DOHH2 (cell line): ENCODE measurements at regions not wholly inside any gene's neighbourhood (a gene's known extent, or its start where the extent isn't known, plus 50 kb on each side); places are given as distances from the start of the nearest gene placed in this dataset.

Experiments used
- H3F3A ChIP-seq: fragments of 200-600 bp; sonication (generic), shearing (Covaris generic); 2 replicates; pipeline ENCODE4 v1.6.0; 2016; ENCODE audit warnings: antibody characterized with exemption, mild to moderate bottlenecking; ENCODE audit not compliant: control insufficient read depth, insufficient read depth
- H3K27ac ChIP-seq: fragments of 200-600 bp; sonication (generic); 2 replicates; pipeline ENCODE4 v1.5.1; 2014; ENCODE audit warnings: low read depth, mild to moderate bottlenecking, low read length, moderate library complexity
- H3K27me3 ChIP-seq: fragments of 200-600 bp; sonication (generic); 2 replicates; pipeline ENCODE4 v1.6.1; 2014; ENCODE audit warnings: mild to moderate bottlenecking, low read length, mixed read lengths; ENCODE audit not compliant: control insufficient read depth
- H3K36me3 ChIP-seq: fragments of 200-600 bp; sonication (generic); 2 replicates; pipeline ENCODE4 v1.6.1; 2014; ENCODE audit warnings: mild to moderate bottlenecking, low read length, moderate library complexity, mixed read lengths; ENCODE audit not compliant: control insufficient read depth
- H3K4me1 ChIP-seq: fragments of 200-600 bp; sonication (generic); 2 replicates; pipeline ENCODE4 v1.6.1; 2014; ENCODE audit warnings: mild to moderate bottlenecking, low read length, mixed read lengths; ENCODE audit not compliant: control insufficient read depth
- H3K4me2 ChIP-seq: fragments of 200-600 bp; sonication (generic); 2 replicates; pipeline ENCODE4 v1.6.0; 2014; ENCODE audit warnings: mild to moderate bottlenecking, low read length, moderate library complexity
- H3K4me3 ChIP-seq: fragments of 200-600 bp; sonication (generic); 2 replicates; pipeline ENCODE4 v1.5.1; 2014; ENCODE audit warnings: mild to moderate bottlenecking, low read length, mixed read lengths
- H3K79me2 ChIP-seq: fragments of 200-600 bp; sonication (generic); 2 replicates; pipeline ENCODE4 v1.6.1; 2014; ENCODE audit warnings: mild to moderate bottlenecking, low read length, mixed read lengths; ENCODE audit not compliant: control insufficient read depth
- H3K9me2 ChIP-seq: fragments of 200-600 bp; sonication (generic); replicated peaks from 2 replicates; pipeline ENCODE4 v1.6.1; 2014; ENCODE audit warnings: mild to moderate bottlenecking, low read length, mixed read lengths; ENCODE audit not compliant: control insufficient read depth
- H3K9me3 ChIP-seq: fragments of 200-600 bp; sonication (generic); 2 replicates; pipeline ENCODE4 v1.6.1; 2014; ENCODE audit warnings: antibody characterized with exemption, low read length, mixed read lengths; ENCODE audit not compliant: control insufficient read depth, insufficient read depth
- H4K20me1 ChIP-seq: fragments of 200-600 bp; sonication (generic); 2 replicates; pipeline ENCODE4 v1.6.0; 2014; ENCODE audit warnings: low read depth, mild to moderate bottlenecking, antibody characterized with exemption, low read length, moderate library complexity; ENCODE audit not compliant: control insufficient read depth, insufficient read depth
- CTCF ChIP-seq: fragments of 200-600 bp; sonication (generic); IDR thresholded peaks from one replicate; pipeline ENCODE4 v1.5.1; 2014; ENCODE audit warnings: antibody characterized with exemption, mild to moderate bottlenecking, low read depth, low read length; ENCODE audit not compliant: poor library complexity, severe bottlenecking
- EZH2phosphoT487 ChIP-seq: fragments of 200-600 bp; sonication (generic); IDR thresholded peaks from 2 replicates; pipeline ENCODE4 v1.6.1; 2017; ENCODE audit warnings: borderline replicate concordance, mild to moderate bottlenecking, antibody characterized with exemption, low read length, moderate library complexity, mixed read lengths

GRCh38 chr2:221973902-221974301 lies 324.9 kb downstream of the PAX3 start:
- no peaks in the 10 kb centered on the region for H3K36me3 ChIP-seq
- H4K20me1 ChIP-seq = no peaks in the 10 kb centered on the region
- H3K9me3 ChIP-seq = no peaks in the 10 kb centered on the region
- TF ChIP-seq CTCF (no peak), EZH2phosphoT487 (no peak)
- no peaks in the 10 kb centered on the region for H3K27me3 ChIP-seq
- H3K27ac ChIP-seq = no peak overlapping the region
- H3K4me1 ChIP-seq = no peaks in the 10 kb centered on the region
- no peaks in the 10 kb centered on the region for H3F3A ChIP-seq
- H3K4me3 ChIP-seq = no peak overlapping the region
- H3K4me2 ChIP-seq = no peak overlapping the region
- H3K9me2 ChIP-seq = no peaks in the 10 kb centered on the region
- no peaks in the 10 kb centered on the region for H3K79me2 ChIP-seq

GRCh38 chr2:221973502-221973901 lies 325.3 kb downstream of the PAX3 start:
- H3K9me2 ChIP-seq = no peaks in the 10 kb centered on the region
- no peaks in the 10 kb centered on the region for H3K4me1 ChIP-seq
- H4K20me1 ChIP-seq = no peaks in the 10 kb centered on the region
- H3K4me2 ChIP-seq = no peak overlapping the region
- H3K27me3 ChIP-seq = no peaks in the 10 kb centered on the region
- H3F3A ChIP-seq = no peaks in the 10 kb centered on the region
- no peak overlapping the region for H3K27ac ChIP-seq
- H3K79me2 ChIP-seq = no peaks in the 10 kb centered on the region
- TF ChIP-seq CTCF (no peak), EZH2phosphoT487 (no peak)
- H3K9me3 ChIP-seq = no peaks in the 10 kb centered on the region
- H3K36me3 ChIP-seq = no peaks in the 10 kb centered on the region
- no peak overlapping the region for H3K4me3 ChIP-seq

GRCh38 chr2:221972813-221973478 lies 325.9 kb downstream of the PAX3 start:
- Histone ChIP-seq H3K9me3 (no peaks in the 10 kb centered on the region), H3K9me2 (no peaks in the 10 kb centered on the region), H3K27me3 (no peaks in the 10 kb centered on the region), H3F3A (no peaks in the 10 kb centered on the region), H3K4me2 (no peak overlapping the region), H3K27ac (no peak overlapping the region), H3K4me3 (no peak overlapping the region), H4K20me1 (no peaks in the 10 kb centered on the region), H3K36me3 (no peaks in the 10 kb centered on the region), H3K4me1 (no peaks in the 10 kb centered on the region), H3K79me2 (no peaks in the 10 kb centered on the region)
- no peak for TF ChIP-seq EZH2phosphoT487
- no peak for TF ChIP-seq CTCF

DNA sequence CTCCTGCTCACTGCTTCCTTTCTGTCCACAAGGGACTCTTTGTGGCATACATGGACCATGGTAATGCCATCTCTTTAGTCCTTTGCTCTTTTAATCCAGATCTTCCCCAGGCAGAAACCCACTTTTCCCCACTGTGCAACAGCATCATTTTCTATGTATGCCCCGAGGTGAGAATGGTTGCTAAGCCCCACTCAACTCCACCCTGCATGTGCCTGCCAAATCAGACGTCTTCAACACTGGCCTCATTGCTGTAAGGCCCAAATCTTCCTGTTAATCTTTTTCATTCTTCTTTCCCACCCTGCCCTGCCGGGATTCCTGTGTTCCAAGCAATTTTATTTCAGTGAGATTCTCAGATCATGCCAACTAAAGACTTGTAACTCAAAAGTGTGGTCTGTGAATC lies 328.4 kb downstream of the PAX3 start:
- TF ChIP-seq EZH2phosphoT487 = no peak
- no peak for TF ChIP-seq CTCF
- Histone ChIP-seq H3K36me3 (no peaks in the 10 kb centered on the region), H3K9me3 (no peaks in the 10 kb centered on the region), H3F3A (no peaks in the 10 kb centered on the region), H3K4me1 (no peaks in the 10 kb centered on the region), H3K27me3 (no peaks in the 10 kb centered on the region), H3K9me2 (no peaks in the 10 kb centered on the region), H3K4me2 (no peak overlapping the region), H3K27ac (no peak overlapping the region), H3K4me3 (no peak overlapping the region), H3K79me2 (no peaks in the 10 kb centered on the region), H4K20me1 (no peaks in the 10 kb centered on the region)
